CD4-positive, alpha-beta T cell treated with Interleukin-21 for 1 hour (primary cell): ENCODE measurements at regions not wholly inside any gene's neighbourhood (a gene's known extent, or its start where the extent isn't known, plus 50 kb on each side); places are given as distances from the start of the nearest gene placed in this dataset.

Source experiments
- DNase-seq: peaks from one replicate; pipeline ENCODE4 v3.0.0-alpha.2; 2020

DNA sequence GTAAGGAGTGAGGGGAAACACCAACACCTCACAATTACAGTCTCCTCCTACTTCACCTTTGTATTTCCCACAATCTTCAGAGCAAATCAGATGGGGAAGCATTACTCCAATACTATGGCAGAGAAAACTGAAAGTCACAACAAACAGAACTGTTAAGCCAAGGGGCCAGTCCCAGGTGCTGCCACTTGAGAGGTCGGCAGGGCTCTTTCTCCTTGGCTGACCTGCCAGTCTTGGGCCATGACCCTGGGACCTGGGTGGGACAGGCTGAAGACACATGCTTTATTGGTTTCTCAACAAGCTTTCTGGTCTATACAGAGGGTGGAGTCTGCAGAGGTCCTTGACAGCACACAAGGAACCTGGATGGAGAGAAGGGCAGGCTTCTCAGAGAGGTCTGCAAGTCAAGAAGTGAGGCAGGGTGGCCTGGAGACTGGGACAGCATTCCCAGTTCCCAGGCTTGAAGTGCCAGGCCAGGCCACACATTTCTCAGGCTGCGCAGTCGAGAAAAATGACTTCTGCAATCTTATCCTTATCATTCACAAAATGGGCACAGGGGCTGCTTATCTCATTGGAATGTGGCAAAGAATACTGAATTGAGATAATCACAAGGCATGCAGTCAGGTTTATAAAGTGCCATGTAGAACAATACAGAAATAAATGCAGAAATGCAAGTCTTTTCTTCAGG is 301.0 kb downstream of the CXCL12 start:
- no peak for DNase-seq

DNA sequence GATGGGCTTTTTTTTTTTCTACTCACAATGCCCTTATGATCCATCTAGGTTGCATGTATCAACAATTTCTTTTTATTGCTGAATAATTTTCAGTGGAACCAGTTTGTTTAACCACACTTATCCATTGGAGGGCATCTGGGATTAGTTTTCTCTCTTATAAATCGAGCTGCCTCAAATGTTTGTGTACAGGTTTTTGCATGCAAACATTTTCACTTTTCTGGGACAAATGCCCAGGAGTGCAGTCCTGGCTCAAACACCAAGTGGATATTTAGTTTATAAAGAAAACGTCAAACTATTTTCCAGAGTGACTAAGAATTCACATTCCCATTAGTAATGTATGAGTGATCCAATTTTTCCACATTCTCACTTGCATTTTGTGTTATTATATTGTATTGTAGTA is 313.4 kb downstream of the CXCL12 start:
- DNase-seq = no peak

DNA sequence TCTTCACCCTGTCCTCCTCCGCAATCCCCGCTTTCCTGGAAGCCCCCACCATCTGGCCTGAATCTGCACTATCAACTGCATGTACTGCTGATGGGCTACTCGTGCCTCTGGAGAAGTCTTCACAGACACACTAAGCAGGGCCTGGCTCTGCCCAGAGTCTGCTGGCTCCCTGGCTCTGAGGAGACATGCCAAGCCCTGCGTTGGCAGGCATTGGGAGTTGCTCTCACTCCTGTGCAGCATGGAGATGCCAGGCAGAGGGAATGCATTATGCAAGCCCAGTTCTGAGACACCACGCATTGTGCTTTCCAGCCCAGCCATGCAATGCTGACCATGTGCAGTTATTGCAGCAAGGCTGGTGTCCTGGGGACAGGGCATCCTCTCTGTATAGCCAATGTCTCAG is 314.6 kb downstream of the CXCL12 start:
- DNase-seq = no peak

DNA sequence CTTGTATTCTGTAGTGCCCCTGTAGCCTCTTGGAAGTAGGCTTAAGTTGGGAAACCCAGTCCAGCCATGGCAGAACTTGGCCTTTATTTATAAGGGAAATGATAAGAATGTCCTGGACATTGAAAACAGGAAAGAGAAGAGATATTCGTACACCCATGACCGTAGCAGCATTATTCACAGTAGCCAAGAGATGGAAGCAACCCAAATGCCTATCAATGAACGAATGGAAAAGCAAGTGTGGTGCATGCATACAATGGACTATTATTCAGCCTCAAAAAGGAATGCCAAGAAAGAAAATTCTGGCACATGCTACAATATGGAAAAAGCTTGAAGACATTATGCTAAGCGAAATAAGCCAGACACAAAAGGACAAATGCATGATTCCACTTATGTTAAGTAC is 315.3 kb downstream of the CXCL12 start:
- no peak for DNase-seq

DNA sequence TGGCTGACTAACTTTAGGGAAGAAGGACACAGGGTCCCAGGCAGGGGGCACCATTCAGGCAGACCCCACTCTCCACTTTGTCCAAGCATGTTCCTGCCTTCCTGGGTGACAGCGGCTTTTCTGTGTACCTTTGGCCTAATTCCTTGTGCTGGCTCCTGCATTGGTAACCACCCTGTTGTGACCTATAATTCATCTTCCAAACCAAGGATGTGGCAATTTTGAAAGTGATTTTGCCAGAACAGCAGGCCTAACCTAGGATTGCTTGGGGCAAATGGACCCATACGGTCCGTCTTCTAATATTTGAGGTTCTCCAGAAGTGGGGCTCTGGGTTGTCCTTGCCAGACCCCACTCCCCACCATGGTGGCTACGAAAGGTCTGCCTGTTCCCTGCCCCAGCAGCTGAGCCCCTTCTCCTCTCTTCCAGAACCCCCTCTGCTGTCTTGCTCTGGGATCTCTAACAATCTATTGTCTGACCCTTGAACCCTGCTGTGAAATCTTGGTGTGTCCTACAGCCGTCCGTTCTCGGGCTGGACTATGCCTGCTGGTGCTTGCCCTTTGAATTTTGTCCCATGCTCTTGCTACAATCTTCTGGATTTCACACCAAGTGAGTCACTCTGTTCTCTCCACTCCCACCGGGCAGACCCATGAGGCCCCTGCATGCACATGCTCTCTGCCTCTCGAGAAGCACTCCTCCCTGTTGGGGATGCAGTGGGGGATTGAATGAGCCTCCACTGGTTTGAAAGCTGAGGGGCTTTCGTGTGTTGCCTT is 316.0 kb downstream of the CXCL12 start:
- no peak for DNase-seq

- no peak for DNase-seq
Observed at GRCh38 chr10:44067432-44067831, 317.5 kb downstream of the CXCL12 start.

DNA sequence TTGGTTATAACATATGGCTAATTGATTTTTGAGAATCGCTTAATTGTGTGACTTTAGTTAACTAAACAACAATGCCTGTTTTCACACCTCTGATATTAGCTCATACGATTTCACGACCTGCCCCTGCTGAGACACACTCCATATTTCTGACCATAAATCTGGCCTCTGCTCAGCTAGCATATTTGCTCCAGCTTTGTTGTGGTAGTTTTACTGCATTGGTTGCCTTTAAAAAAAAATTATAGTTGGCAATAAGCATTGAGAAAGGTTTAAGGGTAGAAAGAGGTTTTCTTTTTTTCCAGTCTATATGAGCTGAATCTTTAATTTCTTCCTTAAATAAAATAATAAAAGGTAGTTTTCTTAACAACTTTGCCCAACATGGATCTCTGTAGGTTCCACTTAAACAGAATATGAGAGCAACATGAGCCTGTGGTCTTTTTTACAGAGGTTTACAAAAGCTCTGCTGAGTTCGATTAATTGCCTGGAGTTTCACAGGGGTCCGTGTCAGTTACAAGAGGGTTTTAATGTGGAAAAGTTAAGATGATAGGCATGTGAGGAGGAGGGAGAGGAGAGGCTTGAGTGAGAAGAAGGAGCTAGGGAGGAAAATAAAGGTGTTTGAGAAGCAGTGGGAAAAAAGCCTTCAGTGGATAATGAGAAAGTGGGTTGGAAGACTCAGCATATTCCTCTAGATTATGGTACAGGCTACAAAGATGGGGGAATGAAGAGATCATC is 318.2 kb downstream of the CXCL12 start:
- DNase-seq = no peak

- DNase-seq = no peak
Observed at GRCh38 chr10:44065788-44066526, 318.9 kb downstream of the CXCL12 start.

- no peak for DNase-seq
Observed at GRCh38 chr10:44064987-44065787, 319.7 kb downstream of the CXCL12 start.

DNA sequence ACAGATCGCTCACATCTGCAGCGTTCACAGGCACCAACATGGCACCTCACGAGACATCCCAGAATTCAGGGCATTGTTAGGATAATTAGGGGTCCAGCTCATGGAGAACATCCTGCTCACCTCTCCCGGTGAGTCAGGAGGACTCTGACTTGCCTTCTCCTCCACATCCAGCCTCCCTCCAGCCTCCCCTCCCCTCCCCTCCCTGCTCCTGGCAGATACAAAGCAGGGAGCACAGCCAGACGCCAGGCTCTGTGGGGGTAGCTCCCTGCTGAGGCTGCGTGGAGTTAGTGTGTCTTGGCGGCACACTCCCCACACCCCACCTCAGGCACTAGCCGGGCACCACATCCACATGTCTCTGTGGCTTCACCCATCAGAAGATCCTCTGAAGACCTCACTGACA is 320.6 kb downstream of the CXCL12 start:
- no peak for DNase-seq

DNA sequence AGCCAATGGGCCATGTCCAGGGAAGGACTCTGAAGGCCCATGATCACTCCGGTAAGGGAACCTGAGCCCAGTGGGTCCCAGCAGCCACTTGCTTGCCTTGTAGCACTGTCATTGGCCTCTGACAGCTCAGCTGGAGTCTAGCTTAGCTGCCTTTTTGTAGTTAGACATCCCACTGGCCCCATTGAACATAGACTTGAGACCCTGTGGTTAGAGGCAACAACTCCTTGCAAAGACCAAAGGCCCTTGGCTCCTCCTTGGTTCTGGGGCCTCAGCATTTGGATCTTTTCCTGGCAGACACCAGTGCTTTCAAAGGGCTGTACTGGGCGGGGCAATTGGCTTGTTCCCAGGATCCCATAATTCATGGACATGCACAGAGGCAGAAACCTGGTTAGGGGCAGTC is 321.2 kb downstream of the CXCL12 start:
- no peak for DNase-seq

DNA sequence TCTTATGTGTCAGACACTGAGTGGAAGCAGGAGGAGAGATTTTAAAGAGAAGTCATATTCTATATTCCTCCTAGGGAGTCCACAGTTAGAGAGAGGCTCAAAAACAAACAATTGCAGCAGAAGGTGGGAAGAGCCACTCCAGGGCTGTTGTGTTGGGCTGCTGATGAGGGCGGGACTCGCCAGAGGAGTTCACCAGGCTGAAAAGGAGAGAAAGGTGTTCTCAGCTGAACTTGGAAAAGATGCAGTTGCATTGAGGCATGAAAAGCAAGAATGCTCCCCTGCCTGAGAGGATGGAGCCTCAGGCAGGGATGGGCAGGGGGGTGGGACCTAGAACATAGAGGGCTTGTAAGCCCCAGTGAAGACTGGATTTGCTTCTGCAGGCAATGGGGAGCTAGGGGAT is 324.2 kb downstream of the CXCL12 start:
- DNase-seq = no peak

DNA sequence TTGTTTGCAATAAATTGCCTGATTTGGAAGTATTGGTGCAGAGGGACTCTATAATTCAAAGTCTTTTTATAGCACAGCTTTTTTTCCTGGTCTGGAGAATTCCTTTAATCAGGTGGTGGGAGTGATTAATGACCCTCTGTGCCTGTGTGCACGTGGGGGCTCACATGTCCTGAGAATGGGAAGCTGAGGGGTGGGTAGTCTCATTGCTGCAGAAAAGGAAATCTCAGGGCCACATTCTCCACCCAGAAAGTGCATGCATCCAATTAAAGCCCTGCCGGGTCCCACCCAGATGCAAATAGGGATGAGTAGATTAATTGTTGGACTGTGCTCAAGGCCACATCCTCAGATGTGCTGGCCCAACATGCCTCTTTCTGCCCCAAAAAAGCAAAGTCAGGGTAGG is 324.7 kb downstream of the CXCL12 start:
- DNase-seq = no peak

DNA sequence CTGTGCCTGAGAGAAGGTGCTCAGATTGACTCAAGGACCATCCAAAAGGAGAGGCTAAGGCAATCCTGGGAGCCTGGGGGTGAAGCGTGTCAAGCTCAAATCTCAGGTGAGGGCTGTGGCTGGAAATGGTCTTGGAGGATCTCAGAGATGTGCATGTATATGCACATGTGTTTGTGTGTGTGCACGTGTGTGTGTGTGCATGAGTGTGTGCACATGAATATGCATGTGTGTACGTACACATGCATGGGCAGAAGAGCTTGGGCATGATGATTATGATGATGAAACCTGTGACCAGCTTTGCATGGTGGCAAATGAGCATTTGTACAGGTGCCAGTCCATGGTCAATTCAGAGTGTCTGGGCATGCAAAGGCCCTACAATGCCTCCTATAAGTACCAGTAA is 326.6 kb downstream of the CXCL12 start:
- DNase-seq = no peak

DNA sequence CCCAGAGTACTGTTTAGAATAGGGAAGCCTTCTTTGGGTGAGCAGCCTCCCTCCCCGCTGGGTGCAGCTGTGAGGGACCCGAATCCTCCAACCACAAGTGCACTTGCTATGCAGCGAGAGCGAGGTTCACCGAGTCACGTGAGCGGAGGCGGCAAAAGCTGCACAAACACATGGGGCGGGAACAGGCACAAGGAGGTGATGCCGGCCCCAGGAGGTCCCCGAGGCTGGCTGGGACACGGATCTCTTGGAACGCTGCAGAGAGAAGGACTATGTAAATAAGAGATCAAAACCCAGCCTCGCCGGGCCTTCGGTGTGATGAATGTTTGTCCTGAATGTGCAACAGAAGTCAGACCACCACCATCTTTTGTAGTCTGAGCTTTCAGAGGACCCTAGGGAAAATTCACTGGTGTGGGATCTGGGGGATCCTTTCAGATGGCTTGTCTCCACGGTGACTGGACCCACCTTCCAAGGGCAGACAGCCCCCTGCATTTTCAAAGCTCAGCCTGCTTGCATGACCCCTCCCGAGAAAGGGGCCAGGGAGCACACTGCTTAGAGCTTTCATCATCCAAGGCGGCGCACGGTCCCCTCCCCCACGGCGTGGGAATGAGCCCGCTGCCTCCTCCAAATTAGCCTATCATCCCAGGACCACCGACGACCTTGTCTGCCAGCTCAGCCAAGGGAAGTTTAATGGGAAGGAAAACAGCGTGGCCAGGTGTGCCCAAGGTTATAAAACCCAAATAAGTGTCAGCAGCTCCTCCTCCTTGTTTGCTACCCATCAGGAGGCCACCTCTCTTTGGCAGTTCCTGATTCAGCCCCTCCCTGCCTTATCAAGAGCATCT is 327.7 kb downstream of the CXCL12 start:
- no peak for DNase-seq

DNA sequence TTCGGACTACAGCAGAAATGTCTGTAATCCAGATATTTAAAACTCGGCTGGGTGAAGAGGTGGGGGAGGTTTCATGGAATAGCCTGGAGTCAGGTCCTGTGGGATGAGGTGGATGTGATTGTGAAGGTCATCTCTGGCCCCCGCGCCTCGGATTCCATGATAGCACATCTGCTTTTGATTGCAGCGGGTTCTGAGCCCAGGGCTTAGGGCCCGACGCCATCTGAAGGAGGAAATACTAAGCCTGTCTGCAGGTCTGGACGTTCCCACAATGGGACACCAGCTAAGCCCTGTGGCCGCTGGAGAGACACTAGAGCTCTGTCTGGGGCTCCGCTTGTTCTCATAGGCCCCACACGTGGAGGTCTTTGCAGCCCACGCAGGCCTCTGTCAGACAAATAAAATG is 328.7 kb downstream of the CXCL12 start:
- DNase-seq = no peak

GRCh38 chr10:44054046-44054445 is 330.9 kb downstream of the CXCL12 start:
- DNase-seq = no peak

GRCh38 chr10:44053391-44053790 is 331.5 kb downstream of the CXCL12 start:
- DNase-seq = no peak

DNA sequence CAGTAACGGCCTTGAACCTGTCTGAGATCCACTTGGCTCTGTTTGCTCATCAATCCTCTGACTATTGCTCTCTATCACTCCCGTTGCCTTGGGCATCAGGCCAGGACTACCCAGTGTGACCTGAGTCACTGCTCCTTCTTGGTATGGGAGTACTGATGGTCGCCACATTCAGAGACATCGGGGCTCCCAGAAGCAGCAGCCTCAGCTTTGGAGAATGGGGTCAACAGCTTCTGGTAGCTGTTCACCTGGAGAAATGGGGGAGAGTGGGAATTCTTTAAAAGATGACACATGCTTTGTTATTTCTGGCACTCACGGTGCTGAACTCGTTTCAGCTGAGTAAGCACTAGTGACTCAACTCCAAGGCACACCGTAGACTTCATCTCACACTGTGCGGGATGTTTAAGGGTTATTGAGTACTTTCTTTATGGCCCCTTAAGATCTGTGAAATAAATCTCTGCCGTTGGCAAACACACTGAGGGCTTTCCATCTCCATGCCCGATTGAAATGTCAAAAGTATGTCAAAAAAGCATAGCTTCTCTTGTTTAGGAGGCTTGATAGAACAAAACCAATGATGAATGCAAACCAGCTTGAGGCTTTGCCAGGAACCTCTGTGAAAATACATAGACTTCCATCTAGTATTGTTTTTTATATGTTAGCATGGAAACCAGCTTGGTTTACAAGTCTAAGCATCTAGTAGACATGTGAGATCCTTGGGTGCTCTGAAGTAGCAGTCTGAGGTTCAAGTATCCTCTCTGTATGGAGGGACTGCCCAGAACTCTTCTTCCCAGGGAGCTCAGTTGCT is 333.1 kb downstream of the CXCL12 start:
- no peak for DNase-seq

DNA sequence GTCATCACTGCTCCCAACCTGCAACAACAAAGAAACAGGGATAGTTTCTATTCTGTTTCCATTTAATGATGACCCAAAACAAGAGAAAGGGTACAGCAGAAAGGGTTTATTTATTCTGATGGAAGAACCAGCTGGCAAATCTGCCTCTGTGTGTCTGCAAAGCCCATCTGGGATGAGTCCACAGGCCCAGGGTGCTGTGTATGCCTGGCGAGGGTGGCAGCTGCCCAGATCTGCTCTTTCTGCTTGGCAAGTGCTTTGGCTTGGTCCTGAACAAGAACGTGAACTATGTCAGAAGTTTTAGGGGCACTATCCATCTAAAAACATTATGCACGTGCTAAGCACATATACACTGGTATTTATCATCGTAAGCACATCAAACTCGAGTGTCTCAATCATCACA is 333.8 kb downstream of the CXCL12 start:
- no peak for DNase-seq
